Neural cell (in vitro differentiated cells): ENCODE measurements at regions not wholly inside any gene's neighbourhood (a gene's known extent, or its start where the extent isn't known, plus 50 kb on each side); places are given as distances from the start of the nearest gene placed in this dataset.

Experiments
- H2AFZ ChIP-seq: fragments of 200-600, 300-800 bp; sonication (generic), shearing (Covaris generic); 2 replicates; pipeline ENCODE4 v1.6.0; 2014; ENCODE audit warnings: low read depth, mild to moderate bottlenecking, antibody characterized with exemption, low read length, moderate library complexity
- H3F3A ChIP-seq: fragments of 200-600 bp; shearing (Covaris generic); 2 replicates; pipeline ENCODE4 v1.6.1; 2016; ENCODE audit warnings: mild to moderate bottlenecking, moderate library complexity, mixed read lengths, antibody characterized with exemption, low read length; ENCODE audit not compliant: insufficient read depth, poor library complexity, severe bottlenecking
- H3K27ac ChIP-seq: fragments of 200-600, 300-800 bp; sonication (generic), shearing (Covaris generic); 2 replicates; pipeline ENCODE4 v1.5.1; 2014; ENCODE audit warnings: mild to moderate bottlenecking, low read length, moderate library complexity
- H3K27me3 ChIP-seq: fragments of 300-800, 200-600 bp; sonication (generic), shearing (Covaris generic); 2 replicates; pipeline ENCODE4 v1.6.0; 2014; ENCODE audit warnings: mild to moderate bottlenecking, low read depth, low read length, moderate library complexity; ENCODE audit not compliant: insufficient read depth
- H3K36me3 ChIP-seq: fragments of 300-800, 200-600 bp; sonication (generic), shearing (Covaris generic); 2 replicates; pipeline ENCODE4 v1.5.1; 2014; ENCODE audit warnings: mild to moderate bottlenecking, antibody characterized with exemption, low read length, moderate library complexity; ENCODE audit not compliant: insufficient read depth
- H3K4me2 ChIP-seq: fragments of 300-800, 200-600 bp; sonication (generic), shearing (Covaris generic); 2 replicates; pipeline ENCODE4 v1.6.0; 2014; ENCODE audit warnings: mild to moderate bottlenecking, low read length
- H3K4me3 ChIP-seq: fragments of 300-800, 200-600 bp; sonication (generic), shearing (Covaris generic); 2 replicates; pipeline ENCODE4 v1.5.1; 2014; ENCODE audit warnings: mild to moderate bottlenecking, low read length, moderate library complexity
- H3K79me2 ChIP-seq: fragments of 200-600 bp; shearing (Covaris generic); replicated peaks from 2 replicates; pipeline ENCODE4 v1.6.0; 2014; ENCODE audit warnings: mild to moderate bottlenecking, low read length, moderate library complexity; ENCODE audit not compliant: insufficient read depth
- H3K9ac ChIP-seq: fragments of 300-800, 200-600 bp; sonication (generic), shearing (Covaris generic); 2 replicates; pipeline ENCODE4 v1.6.1; 2016; ENCODE audit warnings: mild to moderate bottlenecking, low read length, mixed read lengths
- H3K9me2 ChIP-seq: fragments of 200-600 bp; shearing (Covaris generic); 2 replicates; pipeline ENCODE4 v1.6.1; 2016; ENCODE audit warnings: mild to moderate bottlenecking, low read length, mixed read lengths; ENCODE audit not compliant: insufficient read depth
- H3K9me3 ChIP-seq: fragments of 200-600, 300-800 bp; sonication (generic), shearing (Covaris generic); 2 replicates; pipeline ENCODE4 v1.6.1; 2016; ENCODE audit warnings: mild to moderate bottlenecking, mixed run types, low read length, moderate library complexity, mixed read lengths
- H4K20me1 ChIP-seq: fragments of 200-600 bp; shearing (Covaris generic); 2 replicates; pipeline ENCODE4 v1.6.1; 2016; ENCODE audit warnings: mild to moderate bottlenecking, mixed run types; ENCODE audit not compliant: insufficient read depth
- EP300 ChIP-seq: fragments of 450-650 bp; conservative IDR thresholded peaks from 2 replicates; pipeline ENCODE4 v1.6.1; 2014; ENCODE audit warnings: antibody characterized with exemption, mild to moderate bottlenecking, moderate library complexity; ENCODE audit not compliant: poor library complexity, severe bottlenecking
- EZH2 ChIP-seq: fragments of 200-600, 300-800 bp; shearing (Covaris generic), sonication (generic); IDR thresholded peaks from 2 replicates; pipeline ENCODE4 v1.6.1; 2014; ENCODE audit warnings: antibody characterized with exemption, low read length, borderline replicate concordance, mild to moderate bottlenecking; ENCODE audit not compliant: insufficient read depth, poor library complexity, severe bottlenecking
- MXI1 ChIP-seq: fragments of 450-650 bp; conservative IDR thresholded peaks from 2 replicates; pipeline ENCODE4 v1.6.1; 2014; ENCODE audit warnings: antibody characterized with exemption, mild to moderate bottlenecking; ENCODE audit not compliant: poor library complexity, severe bottlenecking
- POLR2AphosphoS5 ChIP-seq: IDR thresholded peaks from 2 replicates; pipeline ENCODE4 v1.6.1; 2012
- RAD21 ChIP-seq: fragments of 450-650 bp; conservative IDR thresholded peaks from 2 replicates; pipeline ENCODE4 v1.6.1; 2014; ENCODE audit warnings: antibody characterized with exemption, mild to moderate bottlenecking, moderate library complexity
- REST ChIP-seq: IDR thresholded peaks from 2 replicates; pipeline ENCODE4 v1.6.1; 2012; ENCODE audit warnings: borderline replicate concordance
- SMC3 ChIP-seq: fragments of 450-650 bp; conservative IDR thresholded peaks from 2 replicates; pipeline ENCODE4 v1.6.1; 2014; ENCODE audit warnings: antibody characterized with exemption, mild to moderate bottlenecking, moderate library complexity; ENCODE audit not compliant: poor library complexity
- TAF1 ChIP-seq: IDR thresholded peaks from 2 replicates; pipeline ENCODE4 v1.6.1; 2012; ENCODE audit warnings: low read depth
- TF ChIP-seq, protein P1 (sequence below): fragments of 450-650 bp; IDR thresholded peaks from 2 replicates; pipeline ENCODE4 v1.5.1; 2014; ENCODE audit warnings: antibody characterized with exemption, mild to moderate bottlenecking, moderate library complexity; ENCODE audit not compliant: poor library complexity, severe bottlenecking

DNA sequence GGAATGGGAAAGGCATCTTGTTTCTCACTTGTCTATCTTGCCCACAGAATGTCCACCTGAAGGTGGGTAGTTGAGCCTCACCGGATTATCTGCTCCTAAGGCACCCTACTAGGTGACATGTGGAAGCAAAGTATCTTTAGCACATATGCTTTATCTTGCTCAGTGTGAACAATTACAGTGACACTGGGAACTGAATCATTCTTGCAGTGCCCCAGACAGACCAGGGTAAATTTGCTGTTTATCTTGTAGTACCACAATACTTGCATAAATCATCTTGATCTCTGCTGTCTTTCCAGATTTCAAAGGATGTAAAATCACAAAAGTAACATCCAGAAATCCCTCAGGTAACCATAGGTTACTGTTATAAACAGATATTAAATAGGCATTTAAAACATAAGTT lies 930.0 kb upstream of the INTU start:
- Histone ChIP-seq H3F3A (no peaks in the 10 kb centered on the region), H2AFZ (no peak overlapping the region), H3K4me2 (no peak overlapping the region), H3K9me3 (no peaks in the 10 kb centered on the region), H3K36me3 (no peaks in the 10 kb centered on the region), H3K27me3 (no peaks in the 10 kb centered on the region), H3K27ac (no peak overlapping the region), H4K20me1 (no peaks in the 10 kb centered on the region), H3K9me2 (no peaks in the 10 kb centered on the region), H3K4me3 (no peak overlapping the region), H3K9ac (no peak overlapping the region), H3K79me2 (no peaks in the 10 kb centered on the region)
- TF ChIP-seq POLR2AphosphoS5: no peak
- no peak for TF ChIP-seq EZH2
- no peak for TF ChIP-seq EP300
- no peak for TF ChIP-seq REST
- no peak for TF ChIP-seq MXI1
- TF ChIP-seq, protein P1, sequence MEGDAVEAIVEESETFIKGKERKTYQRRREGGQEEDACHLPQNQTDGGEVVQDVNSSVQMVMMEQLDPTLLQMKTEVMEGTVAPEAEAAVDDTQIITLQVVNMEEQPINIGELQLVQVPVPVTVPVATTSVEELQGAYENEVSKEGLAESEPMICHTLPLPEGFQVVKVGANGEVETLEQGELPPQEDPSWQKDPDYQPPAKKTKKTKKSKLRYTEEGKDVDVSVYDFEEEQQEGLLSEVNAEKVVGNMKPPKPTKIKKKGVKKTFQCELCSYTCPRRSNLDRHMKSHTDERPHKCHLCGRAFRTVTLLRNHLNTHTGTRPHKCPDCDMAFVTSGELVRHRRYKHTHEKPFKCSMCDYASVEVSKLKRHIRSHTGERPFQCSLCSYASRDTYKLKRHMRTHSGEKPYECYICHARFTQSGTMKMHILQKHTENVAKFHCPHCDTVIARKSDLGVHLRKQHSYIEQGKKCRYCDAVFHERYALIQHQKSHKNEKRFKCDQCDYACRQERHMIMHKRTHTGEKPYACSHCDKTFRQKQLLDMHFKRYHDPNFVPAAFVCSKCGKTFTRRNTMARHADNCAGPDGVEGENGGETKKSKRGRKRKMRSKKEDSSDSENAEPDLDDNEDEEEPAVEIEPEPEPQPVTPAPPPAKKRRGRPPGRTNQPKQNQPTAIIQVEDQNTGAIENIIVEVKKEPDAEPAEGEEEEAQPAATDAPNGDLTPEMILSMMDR: no peak
- TF ChIP-seq TAF1: no peak
- no peak for TF ChIP-seq RAD21
- TF ChIP-seq SMC3: no peak

DNA sequence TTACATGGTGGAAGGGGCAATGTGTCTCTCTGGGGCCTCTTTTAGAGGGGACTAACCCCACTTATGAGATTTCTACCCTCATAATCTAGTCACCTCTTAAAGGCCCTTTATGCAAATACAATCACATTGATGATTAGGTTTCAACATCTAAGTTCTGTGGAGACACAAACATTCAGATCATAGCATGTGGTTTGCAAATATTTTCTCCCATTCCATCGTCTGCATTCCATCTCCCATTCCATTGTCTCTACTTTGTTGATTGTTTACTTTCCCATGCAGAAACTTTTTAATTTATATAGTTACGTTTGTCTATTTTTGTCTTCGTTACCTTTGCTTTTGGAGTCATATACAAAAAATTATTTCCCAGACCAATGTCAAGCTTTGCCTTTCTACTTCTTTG lies 927.5 kb upstream of the INTU start:
- no peak overlapping the region for H3K27ac ChIP-seq
- H3K4me2 ChIP-seq: no peak overlapping the region
- no peaks in the 10 kb centered on the region for H4K20me1 ChIP-seq
- TF ChIP-seq EZH2: no peak
- TF ChIP-seq EP300: no peak
- no peak for TF ChIP-seq MXI1
- TF ChIP-seq, protein P1: no peak
- H3K79me2 ChIP-seq: no peaks in the 10 kb centered on the region
- no peaks in the 10 kb centered on the region for H3K9me2 ChIP-seq
- no peaks in the 10 kb centered on the region for H3K9me3 ChIP-seq
- H3K27me3 ChIP-seq: no peaks in the 10 kb centered on the region
- H3K4me3 ChIP-seq: no peak overlapping the region
- H3K9ac ChIP-seq: no peak overlapping the region
- no peaks in the 10 kb centered on the region for H3F3A ChIP-seq
- H3K36me3 ChIP-seq: no peaks in the 10 kb centered on the region
- no peak overlapping the region for H2AFZ ChIP-seq
